ENCODE measurements at regions not wholly inside any gene's neighbourhood (a gene's known extent, or its start where the extent isn't known, plus 50 kb on each side); places are given as distances from the start of the nearest gene placed in this dataset.

DNA sequence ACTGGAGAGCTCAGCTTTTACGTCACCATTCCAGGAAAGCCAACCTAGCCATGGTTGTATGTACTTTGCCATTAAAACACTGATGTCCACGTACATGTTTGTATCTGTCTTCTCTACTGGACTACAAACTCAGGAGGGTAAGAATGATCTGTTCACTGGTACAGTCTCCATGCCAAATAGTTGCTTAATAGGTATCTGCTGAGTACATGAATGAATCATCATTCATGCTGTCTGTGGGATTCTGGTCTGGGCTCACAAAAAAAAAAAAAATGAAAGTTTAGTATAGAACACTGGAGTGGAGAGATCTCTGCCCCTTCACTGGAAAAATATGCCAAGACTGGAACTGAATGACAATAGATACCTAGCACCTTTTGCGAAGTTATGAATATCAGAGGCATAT is 102.6 kb upstream of the ITGA4 start:
- no peak for DNase-seq

DNA sequence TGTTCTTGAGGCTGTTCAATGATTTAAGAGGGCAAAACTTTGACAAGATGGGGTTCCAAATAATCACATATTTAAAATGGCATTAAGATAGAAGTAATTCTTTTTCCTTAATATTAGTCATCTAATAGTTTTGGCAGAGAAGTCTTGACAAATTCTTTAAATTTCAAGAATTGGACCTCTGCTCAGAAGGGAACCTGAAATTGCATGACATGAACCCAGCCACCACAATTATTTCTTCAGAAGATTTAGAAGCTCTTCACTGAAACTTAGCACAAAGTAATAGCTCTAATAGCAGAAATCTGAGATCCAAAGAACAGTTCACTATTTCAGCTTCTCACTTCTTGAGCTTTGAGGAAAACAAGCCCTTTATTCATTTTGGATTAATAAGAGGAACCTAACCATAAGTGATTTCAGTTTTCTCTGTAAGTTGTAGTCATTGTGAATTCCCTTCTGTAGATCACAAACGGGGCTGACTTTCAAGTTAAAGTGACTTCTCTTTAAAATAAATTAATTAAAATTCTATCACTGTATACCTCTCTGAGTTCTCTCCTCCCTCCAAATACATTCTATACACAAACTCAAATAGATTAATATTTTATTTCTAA is 100.6 kb upstream of the ITGA4 start:
- no peak for DNase-seq

DNA sequence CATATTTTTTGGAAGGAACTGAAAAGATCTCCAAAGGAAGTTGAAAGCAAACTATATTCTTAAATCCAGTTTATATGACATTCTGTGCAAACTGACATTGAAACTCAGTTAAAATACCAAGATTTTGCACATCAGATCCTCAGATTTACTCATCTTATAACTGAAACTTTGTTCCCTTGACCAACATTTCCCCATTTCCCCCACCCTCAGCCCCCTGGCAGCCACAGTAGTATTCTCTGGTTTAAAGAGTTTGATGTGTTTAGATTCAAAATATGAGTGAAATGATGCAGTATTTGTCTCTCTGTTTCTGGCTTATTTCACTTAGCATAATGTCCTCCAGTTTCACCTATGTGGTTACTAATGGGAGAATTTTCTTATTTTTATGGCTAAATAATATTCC is 99.2 kb upstream of the ITGA4 start:
- no peak for DNase-seq

DNA sequence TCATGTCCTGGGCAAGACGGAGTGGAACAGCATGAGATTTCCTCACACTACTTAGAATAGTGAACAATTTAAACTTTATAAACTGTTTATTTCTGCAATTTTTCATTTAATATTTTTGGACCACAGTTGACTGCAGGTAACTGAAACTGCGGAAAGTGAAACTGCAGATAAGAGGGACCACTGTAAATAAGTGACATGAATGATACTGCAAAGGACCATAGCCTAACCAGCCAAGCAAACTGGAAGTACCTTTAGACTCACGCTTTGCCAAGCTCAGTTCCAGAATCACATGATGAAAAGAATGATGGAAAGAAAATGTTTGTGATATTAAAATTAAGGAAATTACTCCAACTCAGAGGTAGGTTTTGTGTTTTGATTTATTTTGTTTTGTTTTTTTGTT is 94.6 kb upstream of the ITGA4 start:
- no peak for DNase-seq

DNA sequence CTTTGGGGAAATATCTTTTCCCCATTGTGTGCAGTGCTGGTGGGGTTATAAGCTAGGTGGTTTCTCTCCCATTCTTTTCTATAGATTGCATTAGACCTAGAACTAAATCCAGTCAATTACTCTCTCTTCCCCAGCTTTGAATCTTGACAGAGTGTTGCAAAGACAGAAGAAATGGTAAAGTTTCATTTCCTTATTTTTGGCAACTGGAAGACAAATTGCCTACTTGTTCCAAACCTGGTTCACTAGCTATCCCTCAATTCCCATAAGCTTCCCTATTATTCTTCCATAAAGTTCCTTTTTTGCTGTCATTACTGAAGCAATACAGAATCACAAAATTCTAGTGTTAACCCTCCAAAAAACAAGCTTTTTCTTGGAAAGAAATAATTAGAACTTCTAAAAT is 94.0 kb upstream of the ITGA4 start:
- no peak for DNase-seq

DNA sequence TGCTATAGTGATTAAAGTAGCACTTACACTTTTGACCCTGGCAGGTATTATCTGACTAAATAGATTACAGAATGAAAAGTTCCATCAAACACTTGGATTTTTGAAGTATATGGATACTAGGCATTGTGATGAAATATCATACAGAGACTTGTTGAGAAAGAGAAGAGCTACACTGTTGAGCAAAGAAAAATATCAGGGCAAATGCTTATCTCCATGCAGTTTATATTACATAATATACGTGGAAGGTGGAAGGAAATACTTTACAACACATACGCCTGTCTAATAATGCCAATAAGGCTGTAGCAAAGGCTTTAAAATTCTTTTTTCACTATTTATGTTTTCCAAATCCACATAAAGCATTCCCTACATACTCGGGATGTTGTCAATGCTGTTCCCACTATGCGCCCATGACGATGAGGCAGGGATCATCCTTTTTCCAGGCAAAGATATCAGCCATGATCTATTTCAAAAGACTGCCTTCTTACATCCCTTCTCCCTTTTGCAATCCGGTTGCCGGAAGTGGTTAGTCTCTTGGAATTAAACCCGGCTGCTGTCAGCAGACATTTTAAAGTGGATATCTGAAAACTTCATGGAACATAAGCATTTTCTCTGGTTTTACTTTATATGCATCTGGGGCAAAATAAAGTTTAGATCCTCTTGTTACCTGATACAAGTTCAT is 92.6 kb upstream of the ITGA4 start:
- no peak for DNase-seq

DNA sequence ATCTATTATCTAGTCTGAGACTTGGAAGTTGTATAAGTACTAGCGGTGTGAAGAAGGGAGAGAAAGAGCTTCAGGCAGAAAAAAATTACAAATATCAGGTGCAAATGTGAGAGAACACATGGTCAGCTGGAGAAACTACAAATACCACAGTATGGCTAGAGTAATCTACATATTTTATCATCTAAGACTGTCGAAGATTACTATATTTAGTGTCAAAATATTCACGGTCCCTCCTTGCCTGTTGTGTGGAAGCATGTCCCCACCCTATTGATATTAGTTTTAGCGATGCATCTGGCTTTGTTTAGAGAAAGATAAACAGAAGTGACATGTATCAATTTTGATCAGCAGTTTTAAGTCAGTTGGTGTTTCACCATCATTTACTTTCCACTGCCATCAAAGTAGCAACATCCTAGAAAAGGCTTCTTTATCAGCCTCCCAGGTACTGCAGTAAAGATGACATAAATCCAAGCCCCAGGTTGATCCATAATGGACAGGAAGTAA is 90.5 kb upstream of the ITGA4 start:
- no peak for DNase-seq

DNA sequence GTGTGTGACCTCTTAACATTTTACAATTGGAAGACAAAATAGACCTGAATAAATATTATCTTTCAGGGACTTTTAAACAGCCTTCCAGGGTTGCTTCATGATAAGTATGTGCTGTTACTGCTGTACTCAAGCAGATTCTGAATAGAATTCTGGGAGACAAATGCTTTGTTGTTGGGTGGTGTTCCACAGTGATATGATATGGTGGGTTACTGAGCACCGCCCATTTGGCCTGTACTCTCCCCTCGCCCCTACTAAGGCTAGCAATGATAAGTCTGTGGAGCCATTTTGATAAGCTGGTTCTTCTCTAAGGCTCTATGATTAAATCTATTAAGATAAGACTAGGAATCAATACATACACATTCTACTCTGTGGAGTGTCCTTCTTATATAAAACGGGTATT is 89.8 kb upstream of the ITGA4 start:
- no peak for DNase-seq

DNA sequence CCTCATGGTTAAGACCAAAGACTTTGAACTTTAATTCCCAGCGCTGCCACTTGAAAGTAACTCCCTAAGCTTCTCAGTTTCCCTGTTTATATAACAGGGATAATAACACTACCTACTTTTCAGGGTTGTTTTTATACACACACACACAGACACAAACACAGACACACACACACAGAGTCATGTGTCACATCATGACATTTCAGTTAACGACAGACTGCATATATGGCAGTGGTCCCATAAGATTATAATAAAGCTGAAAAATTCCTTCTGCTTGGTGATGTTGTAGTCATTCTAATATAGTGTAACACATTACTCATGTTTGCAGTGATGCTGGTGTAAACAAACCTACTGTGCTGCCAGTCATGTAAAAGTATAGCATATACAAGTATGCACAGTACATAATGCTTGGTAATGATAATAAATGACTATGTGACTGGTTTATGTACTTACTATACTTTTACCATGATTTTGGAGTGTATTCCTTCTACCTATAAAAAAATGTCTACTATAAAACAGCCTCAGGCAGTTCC is 89.2 kb upstream of the ITGA4 start:
- no peak for DNase-seq

DNA sequence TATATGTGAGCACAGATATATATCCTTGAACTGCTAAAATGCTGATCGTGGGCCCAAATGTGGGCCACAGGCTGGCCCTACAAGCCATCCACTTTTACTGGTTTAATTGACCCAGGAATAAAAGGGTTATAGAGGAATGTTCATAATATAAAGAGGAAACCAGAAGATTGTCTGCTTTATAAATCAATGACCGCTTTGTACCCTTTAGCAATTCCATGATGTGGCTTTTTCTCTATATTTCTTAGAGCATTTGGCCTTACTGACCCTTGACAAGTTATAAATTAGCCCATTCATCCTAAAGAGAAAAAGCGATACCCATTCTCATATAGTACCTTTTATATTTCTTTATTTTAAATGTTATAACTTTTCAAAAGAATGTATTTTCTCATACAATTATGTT is 87.1 kb upstream of the ITGA4 start:
- DNase-seq = no peak

DNA sequence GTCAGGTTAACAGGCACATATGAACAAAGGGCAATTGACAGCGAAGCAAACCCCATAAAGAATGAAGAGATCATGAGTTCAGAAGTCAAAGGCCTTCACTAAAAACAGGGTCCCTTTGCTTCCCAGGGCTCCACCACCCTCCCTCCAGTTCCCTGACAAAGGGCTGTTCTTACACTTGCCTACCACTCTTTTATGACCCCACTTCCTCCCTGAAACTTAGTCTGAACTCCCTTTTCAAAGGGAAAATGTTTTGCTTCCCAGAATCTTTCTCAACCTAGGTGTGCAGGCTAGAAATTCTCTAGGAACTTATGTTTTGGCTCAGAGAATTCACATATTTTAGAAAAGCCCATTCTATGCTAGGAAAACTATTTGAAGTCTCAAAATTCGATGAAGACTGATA is 86.0 kb upstream of the ITGA4 start:
- no peak for DNase-seq

DNA sequence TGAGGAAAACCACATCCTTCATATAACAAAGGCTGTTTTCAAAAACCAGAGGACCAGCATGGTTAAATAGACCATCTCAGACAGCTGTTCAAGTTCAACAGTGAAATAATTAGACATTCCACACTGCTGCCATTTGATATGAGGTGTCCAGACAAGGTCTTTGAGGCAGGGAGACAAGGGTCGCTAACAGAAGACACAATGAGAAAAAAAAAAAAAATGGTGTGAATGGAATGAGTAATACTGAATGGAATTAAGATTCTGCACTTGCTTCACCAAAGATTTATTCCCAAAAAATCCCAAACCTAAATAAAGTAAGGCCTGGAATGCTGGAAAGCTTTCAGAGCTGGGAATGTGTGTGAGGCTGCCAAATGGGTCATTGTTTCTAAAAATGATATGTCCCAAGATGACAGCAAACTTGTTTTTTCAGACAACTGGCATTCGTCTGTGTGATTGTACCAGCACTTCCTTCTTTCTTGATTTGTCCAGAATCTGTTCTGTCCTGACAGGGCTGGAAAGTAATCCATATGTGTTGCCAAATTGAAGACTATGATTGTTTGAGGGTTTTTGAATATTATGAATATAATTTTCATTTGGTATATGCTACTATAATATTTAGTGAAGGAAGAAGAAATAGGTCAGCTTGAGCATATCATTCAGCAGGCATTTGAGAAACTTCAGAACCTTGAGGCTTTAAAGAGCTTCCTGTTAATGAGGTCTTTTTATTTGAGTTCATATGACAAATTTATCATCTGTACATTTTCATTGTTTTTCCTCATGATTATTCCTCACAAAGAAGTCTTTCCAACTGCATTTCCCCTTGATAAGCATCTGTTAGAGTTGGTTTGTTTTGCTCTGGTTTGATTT is 85.2 kb upstream of the ITGA4 start:
- no peak for DNase-seq

DNA sequence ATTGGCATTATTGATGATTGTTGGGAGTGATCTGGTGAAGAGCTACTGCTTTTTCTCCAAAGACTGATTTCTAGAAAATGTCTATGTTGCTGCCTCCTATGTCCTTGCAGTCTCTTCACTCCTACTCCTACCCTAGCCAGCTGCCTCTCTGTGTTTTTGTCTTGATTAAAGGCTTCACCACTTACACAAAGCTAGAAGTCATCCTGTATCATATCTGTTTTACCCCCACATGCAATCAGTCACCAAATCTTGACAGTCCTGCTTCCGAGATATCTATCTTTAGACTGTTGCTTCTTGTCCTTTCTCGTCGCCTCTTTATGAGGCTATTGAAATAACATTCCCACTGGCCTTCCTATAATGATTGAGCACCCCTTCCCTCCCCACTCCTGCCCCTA is 84.5 kb upstream of the ITGA4 start:
- no peak for DNase-seq

DNA sequence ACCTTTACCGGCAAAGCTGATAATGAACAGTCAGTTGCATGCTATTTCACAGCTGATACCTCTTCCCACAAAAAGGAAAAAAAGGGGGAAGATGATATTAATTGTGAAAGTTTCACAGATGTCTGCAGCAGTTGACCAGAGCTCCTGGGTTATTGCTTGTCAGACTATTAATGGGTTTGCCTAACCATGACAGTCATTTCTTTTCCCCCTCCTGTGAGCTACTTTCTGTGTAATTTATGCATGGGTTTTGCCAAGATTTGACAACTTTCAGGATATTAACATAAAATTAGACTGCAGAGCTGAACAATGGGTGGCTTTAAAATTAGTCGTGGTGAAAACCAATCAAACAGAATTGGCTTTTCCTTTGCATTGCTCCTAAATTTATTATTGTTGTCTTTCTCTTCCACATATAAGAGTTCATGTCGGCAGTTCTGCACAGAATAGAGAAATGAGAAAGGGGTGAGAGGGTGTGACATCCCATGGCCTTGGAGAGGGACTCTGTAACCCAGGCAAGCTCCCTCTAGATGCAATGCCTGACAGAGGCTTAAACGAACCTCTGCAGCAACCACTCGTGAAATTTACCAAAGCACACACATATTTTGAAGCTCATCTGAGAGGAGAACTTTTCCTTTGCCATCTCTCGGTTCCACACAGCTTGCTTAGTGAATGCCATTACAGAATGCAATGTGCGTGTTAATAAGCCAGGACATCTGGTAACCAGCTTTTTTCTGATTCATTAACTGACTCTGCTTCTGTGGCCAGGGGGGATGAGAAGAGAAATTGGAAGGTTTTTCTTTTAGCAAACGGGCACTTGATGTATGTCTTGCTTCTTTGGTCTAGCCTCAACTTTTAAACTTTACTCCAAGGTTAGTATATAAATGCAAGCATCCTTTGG is 82.2 kb upstream of the ITGA4 start:
- no peak for DNase-seq

DNA sequence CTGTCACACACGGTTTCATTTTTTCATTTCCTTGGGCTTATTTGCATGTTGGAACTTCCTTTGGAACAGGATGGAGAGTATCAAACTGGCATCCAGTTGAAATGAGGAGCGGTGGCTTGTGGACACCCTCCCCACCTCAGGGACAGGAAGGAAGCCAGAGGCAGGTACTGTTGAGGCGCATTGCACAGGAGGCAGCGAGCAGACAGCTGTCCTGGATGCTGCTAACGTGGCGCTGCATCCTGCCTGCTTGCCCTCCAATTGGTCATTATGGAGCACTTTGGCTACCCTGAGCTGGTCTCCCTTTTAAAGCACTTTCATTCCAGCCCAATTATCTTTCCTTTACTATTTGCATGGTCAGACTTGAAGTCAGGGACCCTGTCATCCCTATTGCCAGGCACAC is 80.7 kb upstream of the ITGA4 start:
- DNase-seq = no peak

DNA sequence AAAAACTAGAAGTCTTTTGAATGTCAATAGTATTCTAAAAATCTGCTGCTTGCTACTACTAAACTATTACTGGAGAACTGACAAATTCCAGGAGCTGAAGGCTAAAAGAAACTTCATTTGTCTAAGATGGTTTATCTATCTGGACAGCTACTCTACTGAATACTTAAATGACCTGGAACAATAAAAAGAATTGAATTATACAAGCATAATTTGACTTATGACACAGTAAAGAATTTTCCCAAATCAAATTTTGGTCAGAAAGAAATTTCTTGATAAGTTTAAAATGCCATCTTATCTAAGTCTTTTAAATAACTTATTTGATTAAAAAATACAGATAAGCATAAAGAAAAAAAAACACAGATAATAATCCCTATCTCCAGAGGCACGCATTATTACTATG is 80.2 kb upstream of the ITGA4 start:
- DNase-seq = no peak

DNA sequence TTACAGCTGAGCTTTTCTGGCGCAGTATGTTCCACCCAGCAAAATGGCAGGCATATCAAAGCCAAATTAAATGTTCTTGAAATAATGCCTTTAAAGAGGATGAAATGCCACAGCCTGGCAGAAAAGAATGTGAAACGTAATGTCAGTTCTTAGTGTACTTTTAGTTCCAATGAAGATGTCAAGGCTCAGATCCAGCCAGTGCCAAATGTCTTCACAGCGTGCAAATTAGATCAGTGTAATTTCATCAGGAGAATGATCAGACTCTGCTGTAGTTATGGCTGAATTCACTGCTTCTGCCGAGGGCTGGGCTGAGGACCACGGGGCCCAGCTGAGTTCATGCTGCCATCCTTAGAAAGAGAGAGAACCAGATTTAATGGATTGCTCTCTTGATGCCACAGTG is 78.7 kb upstream of the ITGA4 start:
- no peak for DNase-seq

DNA sequence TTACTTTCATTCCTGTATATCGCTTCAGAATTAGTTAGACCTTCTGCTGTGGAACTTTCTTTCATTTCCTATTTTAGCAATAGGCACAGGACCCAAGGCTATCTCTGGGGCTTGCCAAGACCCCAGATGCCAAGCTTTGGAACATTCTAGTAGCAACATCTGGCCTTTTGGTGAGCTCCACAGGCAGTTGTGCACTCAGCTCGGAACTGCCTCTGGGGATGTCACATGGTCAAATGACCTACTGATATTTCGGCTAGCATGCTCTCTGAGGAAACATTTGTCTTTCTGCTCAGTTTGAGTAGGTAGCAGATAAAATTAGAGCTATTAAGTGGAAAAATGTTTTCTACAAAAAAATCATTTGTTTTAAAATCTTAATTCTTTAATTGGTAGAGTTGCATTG is 76.6 kb upstream of the ITGA4 start:
- no peak for DNase-seq

DNA sequence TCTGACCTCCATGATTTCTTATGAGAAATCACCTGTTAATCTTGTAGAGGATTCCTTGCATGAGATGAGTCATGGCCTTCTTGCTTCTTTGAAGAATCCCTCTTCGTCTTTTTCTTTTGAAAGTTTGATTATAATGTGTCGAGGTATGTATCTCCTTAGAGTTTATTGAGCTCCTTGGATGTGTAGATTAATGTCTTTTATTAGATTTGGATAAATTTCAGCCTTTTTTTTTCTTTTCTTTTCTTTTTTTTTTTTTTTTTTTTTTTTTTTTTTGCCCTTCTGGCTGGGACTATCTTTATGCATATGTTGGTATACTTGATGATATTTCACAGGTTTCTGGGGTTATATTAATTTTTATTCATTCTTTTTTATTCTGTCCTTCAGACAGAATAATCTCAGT is 72.3 kb upstream of the ITGA4 start:
- no peak for DNase-seq

DNA sequence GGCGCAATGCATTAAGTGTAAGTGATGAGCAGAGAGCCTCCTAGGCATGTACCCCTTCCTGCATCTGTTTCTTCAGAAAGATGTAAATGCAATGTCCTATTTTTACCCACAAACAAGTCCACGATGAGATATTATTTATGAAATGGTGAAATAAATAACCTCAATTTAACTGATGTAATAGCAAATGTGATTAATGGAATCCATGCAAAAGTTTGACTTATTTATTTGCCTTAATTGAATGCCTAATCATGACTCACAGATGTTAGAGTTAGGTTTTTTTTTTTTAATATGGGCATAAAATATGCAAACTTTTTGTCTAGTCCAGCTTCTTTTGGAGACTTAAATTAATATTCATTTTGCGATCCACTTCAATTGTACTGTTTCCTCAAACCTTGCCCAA is 67.7 kb upstream of the ITGA4 start:
- no peak for DNase-seq

DNA sequence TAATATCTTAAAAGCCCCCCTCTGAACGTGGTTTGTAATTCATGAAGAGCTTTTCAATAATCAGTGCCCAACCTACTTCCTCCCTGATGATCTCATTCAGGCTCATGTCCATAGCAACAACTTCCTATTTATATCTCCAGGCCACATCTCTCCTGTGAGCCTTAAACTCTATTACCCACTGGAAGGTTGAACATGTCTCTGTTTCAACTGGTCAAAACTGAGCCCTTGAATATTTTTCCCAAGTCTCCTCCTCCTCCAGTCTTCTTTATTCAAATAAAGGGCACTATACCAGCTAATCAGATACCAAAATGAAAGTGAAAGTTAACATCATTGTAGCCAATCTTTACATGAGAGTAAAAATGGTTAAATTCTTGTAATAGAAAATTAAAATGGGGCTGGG is 63.7 kb upstream of the ITGA4 start:
- DNase-seq = peak in 1 of 2 donors; percentile 5

DNA sequence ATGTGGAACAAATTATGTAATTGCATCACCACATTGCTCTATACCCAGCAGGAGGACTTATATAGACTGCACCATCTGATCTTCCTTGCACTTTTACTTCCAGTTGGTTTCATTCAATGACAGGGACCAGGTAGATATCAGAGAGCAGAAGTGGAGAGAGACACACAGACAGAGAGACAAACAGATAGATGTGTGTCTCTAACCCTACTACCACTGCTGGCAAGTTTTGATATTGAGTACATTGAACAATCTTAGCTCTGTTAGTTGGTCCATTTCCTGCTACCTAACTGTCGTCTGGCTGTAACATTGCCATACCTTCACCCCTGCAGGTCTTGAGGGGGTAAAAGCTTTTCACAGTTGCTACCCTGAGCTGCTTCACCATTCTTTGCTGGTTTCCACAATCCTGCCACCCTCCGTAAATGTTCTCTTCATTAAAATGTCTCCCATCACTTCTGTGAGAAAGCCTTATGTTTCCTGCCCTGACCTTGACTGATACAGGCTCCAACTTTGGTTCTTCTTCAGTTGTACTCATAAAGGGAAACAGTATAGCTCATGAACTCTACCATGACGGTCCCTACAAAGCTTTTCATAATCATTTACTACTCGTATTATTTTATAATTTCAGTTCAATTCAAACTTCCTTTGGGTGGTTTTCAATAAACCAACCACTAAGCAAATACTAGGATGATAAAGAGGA is 62.3 kb upstream of the ITGA4 start:
- no peak for DNase-seq

All from activated CD4-positive, alpha-beta T cell treated with anti-CD3 and anti-CD28 coated beads for 4 hours (primary cell).